NT2/D1 (cell line): ENCODE measurements at regions not wholly inside any gene's neighbourhood (a gene's known extent, or its start where the extent isn't known, plus 50 kb on each side); places are given as distances from the start of the nearest gene placed in this dataset.

Experiments
- SUZ12 ChIP-seq: IDR thresholded peaks from 2 replicates; pipeline ENCODE4 v1.6.1; 2011; ENCODE audit not compliant: insufficient read length, insufficient read depth; ENCODE audit errors: extremely low read depth
- ZNF274 ChIP-seq: IDR thresholded peaks from 2 replicates; pipeline ENCODE4 v1.6.1; 2011; ENCODE audit warnings: mild to moderate bottlenecking, low read depth, low read length

DNA sequence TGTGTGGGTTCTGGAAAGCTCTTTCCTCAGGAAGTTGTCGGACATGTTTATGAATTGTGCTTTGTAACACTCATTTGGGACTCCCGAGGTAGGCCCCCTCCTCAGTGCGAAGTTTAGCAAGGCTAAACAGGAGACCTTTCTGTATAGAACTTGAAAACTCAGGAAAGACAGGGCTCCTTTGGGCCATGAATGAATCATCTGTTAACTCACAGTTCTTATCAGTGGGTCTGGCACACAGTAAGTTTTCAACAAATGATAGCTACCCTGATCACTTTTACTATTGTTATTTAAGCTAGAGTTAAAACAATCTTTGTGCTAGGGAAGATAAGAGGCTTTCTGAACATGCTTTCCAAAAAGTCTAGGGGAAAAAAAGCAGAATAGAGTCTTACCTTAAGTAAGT lies 430.5 kb upstream of the ETAA1 start:
- TF ChIP-seq ZNF274 (no peak), SUZ12 (no peak)
